ENCODE measurements at regions not wholly inside any gene's neighbourhood (a gene's known extent, or its start where the extent isn't known, plus 50 kb on each side); places are given as distances from the start of the nearest gene placed in this dataset.

DNA sequence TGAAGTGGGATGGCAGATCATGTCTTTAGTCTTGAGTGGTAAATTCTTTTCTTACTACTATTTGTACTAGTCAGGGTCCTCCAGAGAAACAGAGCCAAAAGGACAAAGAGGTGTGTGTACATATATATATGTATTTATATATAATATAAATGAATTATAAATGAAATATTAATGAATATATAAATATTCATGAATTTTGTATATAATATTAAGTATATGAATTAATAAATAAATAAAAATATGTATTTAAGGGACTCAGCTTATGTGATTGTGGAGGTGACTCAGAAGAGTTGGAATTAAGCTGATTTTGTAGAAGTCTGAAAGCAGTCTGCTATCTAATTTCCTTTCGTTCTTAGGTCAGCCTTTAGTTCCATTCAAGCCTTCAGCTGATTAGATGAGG, 265.3 kb upstream of the MMS22L start:
- TF ChIP-seq, protein P1, sequence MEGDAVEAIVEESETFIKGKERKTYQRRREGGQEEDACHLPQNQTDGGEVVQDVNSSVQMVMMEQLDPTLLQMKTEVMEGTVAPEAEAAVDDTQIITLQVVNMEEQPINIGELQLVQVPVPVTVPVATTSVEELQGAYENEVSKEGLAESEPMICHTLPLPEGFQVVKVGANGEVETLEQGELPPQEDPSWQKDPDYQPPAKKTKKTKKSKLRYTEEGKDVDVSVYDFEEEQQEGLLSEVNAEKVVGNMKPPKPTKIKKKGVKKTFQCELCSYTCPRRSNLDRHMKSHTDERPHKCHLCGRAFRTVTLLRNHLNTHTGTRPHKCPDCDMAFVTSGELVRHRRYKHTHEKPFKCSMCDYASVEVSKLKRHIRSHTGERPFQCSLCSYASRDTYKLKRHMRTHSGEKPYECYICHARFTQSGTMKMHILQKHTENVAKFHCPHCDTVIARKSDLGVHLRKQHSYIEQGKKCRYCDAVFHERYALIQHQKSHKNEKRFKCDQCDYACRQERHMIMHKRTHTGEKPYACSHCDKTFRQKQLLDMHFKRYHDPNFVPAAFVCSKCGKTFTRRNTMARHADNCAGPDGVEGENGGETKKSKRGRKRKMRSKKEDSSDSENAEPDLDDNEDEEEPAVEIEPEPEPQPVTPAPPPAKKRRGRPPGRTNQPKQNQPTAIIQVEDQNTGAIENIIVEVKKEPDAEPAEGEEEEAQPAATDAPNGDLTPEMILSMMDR (IDR thresholded peaks at IDR 0.05) = no peak
- TF ChIP-seq POLR2A (IDR thresholded peaks at IDR 0.05) = no peak
